Suppressor macrophage (primary cell): ENCODE measurements at regions not wholly inside any gene's neighbourhood (a gene's known extent, or its start where the extent isn't known, plus 50 kb on each side); places are given as distances from the start of the nearest gene placed in this dataset.

Experiments
- DNase-seq, 4 experiments: peaks; one replicate each; pipeline ENCODE4 v3.0.0-alpha.2; 2020 to 2022

GRCh38 chr1:55380355-55380970, 165.3 kb upstream of the USP24 start:
- no peak for DNase-seq

- DNase-seq: peak; percentile 5 to 49 (median 27)
These were observed 163.4 kb upstream of the USP24 start for GRCh38 chr1:55378582-55378981.

DNA sequence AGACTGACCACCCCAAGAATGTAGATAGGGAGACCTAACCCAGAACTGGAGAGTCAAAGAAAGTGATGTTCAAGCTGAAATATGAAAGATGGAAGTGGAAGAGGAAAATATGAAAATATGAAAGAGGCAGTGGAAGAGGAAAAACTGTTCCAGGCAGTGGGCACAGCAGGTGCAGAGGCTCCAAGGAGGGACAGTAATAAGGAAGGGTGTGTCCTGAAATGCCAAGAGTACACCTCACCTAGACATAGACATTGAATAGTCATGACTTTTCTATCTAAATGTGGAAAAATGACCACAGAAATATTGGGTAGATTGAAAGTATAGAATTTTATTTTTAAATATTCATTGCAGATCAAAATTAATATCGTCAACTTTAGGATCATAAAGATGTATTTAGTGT, 161.7 kb upstream of the USP24 start:
- DNase-seq: no peak

DNA sequence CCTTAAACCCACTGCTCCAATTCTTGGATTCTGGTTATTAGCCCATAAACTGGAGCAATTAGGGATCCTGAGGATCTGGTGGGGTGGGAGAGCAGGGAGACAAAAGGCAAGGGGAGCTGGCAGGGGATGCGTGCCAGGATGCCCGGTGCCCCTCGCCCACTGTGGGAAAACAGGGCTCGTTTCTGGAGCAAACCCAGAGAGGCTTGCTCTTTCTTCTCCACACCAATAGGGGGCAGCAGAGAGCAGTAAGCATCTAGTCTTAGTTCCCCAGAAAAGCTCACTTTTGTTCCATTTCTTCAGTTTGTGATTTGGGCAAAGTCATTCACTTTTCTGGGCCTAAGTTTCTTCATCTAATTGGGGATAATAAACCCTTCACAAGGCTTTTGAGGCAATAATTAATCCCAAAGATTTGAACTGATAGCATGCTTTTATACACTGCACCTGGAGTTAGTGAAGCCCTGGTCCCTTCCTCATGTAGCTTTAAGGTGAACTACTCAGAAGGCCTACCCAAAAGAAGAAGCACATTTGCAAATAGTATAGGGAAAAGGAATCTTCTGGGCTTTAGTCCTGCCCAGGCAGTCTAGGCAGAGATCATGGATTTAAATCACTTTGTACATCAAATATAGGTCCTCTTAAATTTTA, 160.6 kb upstream of the USP24 start:
- peak; percentile 58 to 85 (median 65) for DNase-seq

DNA sequence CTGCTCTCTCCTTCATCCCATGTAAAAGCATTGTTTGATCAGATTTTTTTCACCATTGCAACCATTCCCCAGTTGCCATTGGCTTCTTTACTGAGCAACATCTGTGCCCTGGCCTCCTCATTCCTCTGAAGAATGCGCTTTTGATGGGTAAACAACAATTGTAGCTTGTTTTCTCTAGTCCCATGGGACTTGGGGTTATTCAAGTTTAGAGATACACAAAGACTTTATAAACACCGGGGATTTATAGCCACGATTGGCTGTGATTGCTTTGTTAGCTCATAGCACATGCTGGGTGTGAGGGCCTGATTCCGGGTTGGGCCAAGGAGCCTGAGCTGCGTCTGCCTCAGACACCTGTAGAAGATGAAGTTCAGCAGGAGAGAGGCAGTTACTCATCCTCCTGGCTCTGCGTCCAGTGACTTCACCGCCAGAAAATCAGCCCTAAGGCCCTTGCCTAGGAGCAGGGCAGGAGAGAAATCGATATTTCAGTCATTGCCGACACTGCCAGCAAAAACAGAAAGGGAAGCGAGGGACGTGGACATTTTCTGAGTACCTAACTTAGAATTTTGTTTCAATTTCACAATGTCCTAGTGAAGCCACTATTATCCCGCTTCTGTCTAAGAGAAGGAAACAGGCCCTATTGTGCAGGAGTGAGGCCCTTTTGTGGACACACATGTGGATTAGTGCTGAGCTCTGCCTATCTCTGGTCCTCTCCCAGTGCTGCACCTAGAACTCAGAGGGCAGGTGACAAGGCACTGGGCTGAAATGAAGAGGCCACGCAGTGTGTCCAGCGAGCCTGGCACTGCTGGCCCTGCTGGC, 159.8 kb upstream of the USP24 start:
- DNase-seq: no peak

GRCh38 chr1:55374216-55374615, 159.1 kb upstream of the USP24 start:
- no peak for DNase-seq

- no peak for DNase-seq
These were observed 154.3 kb upstream of the USP24 start for GRCh38 chr1:55369474-55369873.

DNA sequence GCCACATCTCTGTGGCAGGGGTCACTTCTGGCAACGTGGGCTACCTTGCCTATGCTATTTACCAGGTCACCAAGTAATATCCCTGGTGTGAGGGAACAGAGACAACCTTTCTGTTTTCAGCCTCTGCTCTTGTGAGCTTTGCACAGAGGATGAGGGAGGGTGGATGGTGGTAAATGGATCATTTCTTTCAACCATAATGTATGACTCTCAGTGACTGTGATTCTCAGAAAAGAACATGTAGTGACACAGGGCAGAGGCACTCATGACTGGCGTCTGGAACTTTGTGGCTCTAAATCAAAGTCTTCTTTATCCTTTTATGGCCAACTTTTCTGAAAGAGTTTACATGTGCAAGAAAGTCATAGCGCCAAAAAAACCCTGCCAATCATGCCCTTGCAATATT, 153.5 kb upstream of the USP24 start:
- no peak for DNase-seq

DNA sequence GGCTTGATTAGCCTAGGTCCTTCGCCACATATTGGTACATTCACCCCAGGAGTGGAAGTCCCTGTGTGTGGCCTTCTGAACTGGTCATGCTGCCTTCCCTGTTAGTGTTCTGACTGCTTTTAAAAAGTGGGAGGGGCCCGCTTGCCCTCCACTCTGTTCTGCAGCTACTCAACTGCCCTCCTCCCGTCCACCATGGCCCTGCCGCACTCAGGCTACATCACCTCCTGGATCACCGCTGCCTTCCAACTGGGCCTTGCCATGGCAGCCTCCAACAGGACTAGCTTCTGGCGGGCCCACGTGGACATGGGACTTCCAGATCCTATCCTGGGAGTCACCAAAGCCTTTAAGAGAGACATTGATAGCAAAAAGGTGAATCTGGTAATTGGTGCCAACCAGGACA, 152.1 kb upstream of the USP24 start:
- no peak for DNase-seq

- no peak for DNase-seq
These were observed 149.1 kb upstream of the USP24 start for GRCh38 chr1:55364216-55364615.

DNA sequence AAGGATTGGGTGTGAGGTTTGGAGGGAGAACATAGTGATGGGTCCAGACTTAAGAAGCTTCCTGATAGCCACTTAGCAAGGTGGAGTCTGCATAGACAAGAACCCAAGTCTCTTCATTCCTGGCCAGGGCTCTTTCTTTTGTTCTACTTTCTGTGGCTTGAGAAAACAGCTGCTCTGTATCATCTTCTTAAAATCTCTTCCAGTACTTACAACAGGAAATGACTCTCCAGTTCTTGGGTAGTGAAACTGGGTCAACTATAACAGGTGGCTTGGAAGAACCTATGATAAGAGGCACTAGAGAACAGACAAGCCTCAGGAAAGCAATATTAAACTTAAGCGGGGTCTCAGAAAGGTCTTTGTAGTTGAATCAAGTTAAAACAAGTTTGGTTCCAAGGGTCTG, 148.1 kb upstream of the USP24 start:
- DNase-seq: no peak

- DNase-seq: peak; percentile 51 to 79 (median 65)
These were observed 147.4 kb upstream of the USP24 start for GRCh38 chr1:55362558-55362957.

- DNase-seq: peak in 1 of 4 experiments; percentile 14
These were observed 144.4 kb upstream of the USP24 start for GRCh38 chr1:55359611-55360010.

- DNase-seq: no peak
These were observed 143.4 kb upstream of the USP24 start for GRCh38 chr1:55358581-55358980.

GRCh38 chr1:55355549-55355948, 140.4 kb upstream of the USP24 start:
- DNase-seq: no peak

DNA sequence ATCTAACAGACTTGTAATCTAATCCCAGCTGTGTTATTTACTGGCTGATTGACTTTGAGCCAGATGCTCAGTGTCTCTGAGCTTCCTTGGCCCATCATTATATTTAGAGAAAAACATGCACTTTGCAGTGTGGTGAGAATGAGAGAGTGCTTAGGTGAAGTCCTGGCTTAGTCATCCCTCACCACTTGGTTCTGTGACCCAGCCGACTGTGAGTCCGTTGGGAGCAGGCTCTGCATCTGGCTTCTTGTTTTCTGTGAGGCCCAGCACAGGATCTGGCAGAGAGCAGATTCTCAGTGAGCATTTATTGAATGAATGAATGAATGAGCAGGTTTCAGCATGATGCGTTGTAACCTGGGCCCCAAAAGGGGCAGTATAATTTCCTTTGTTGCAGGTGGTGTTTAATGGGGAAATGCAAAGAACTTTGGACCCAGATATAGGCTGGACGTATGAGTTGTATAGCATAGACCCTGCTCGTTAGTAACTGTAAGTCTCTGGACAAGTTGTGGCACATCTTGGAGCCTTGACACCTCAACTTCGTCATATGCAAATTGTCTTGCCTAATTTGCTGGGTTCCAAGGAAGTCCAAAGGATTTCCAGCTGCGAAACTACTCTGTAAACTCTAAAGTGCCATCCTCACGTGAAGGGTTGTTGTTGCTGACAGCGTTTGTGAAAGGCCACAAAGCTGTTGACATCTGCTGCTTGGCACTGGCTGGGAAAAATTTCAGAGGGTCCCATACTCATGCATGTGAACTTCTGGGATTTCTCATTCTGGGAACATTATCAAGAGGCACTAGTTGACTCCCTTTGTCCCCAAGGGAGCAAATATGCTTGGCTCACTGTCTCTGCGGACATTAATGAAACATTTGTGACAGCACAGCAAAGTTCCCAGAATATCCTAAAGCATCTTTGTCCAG, 138.8 kb upstream of the USP24 start:
- DNase-seq: no peak

DNA sequence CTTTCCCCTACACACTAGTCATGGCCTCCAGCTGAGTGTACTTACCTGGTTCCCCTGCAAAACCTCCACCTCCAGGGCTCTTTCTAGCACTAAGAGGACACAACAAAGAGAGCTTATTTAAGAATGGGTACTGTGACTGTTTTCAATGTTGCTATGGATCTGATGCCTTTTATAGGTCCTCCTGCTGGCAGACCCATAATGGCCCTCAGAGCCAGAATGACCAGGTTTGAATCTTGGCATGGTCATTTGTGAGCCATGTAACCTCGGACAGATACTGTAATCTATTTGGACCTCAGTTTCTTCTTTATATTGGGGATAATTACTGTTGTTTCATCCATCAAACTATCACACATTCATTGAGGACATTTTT, 137.6 kb upstream of the USP24 start:
- DNase-seq: no peak

- no peak for DNase-seq
These were observed 137.1 kb upstream of the USP24 start for GRCh38 chr1:55352080-55352810.

- DNase-seq: no peak
These were observed 133.2 kb upstream of the USP24 start for GRCh38 chr1:55348356-55348755.

- no peak for DNase-seq
These were observed 132.7 kb upstream of the USP24 start for GRCh38 chr1:55347866-55348265.

DNA sequence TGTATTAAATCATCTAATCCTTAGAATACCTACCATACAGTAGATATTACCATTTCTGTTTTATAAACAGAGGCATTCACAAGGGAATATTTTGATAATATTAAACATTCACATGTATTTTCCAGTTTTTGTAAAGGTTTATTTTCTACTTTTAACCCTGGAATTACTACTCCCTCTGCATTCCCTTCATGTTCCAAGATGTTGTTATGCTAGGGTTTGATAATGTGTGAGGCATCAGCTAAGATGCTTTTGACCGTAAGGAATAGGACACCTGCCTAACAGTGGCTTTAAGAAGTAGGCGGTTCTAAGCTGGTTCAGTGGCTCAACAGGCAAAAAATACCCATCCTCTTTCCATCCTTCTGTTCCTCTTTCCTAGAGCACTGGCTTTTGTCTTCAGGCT, 131.9 kb upstream of the USP24 start:
- no peak for DNase-seq

- no peak for DNase-seq
These were observed 131.4 kb upstream of the USP24 start for GRCh38 chr1:55346586-55346985.
